Cardiac muscle cell (in vitro differentiated cells and primary cell): ENCODE measurements at regions not wholly inside any gene's neighbourhood (a gene's known extent, or its start where the extent isn't known, plus 50 kb on each side); places are given as distances from the start of the nearest gene placed in this dataset.

Experiments
- DNase-seq, 2 donors: peaks; one replicate each; pipeline versions ENCODE4 v3.0.0 to v3.0.0-alpha.2; 2010 to 2017; ENCODE audit warnings: low read depth in 1 of 2, low spot score in 1 of 2
- H3K27ac ChIP-seq: fragments of 200-600 bp; sonication (generic); 2 replicates; pipeline ENCODE4 v1.5.1; 2016
- H3K27me3 ChIP-seq: fragments of 200-600 bp; sonication (generic); 2 replicates; pipeline ENCODE4 v1.6.0; 2016; ENCODE audit warnings: control low read depth
- H3K36me3 ChIP-seq: fragments of 200-600 bp; sonication (generic); 2 replicates; pipeline ENCODE4 v1.5.1; 2016; ENCODE audit warnings: control low read depth
- H3K4me1 ChIP-seq: fragments of 200-600 bp; sonication (generic); 2 replicates; pipeline ENCODE4 v1.8.1; 2017; ENCODE audit warnings: low read depth, mild to moderate bottlenecking, mixed run types
- H3K4me3 ChIP-seq: fragments of 200-600 bp; sonication (generic); 2 replicates; pipeline ENCODE4 v1.5.1; 2016; ENCODE audit warnings: mild to moderate bottlenecking
- H3K9me3 ChIP-seq: fragments of 200-600 bp; sonication (generic); 2 replicates; pipeline ENCODE4 v1.5.1; 2017; ENCODE audit warnings: low read depth, mild to moderate bottlenecking, control low read depth
- TF ChIP-seq, protein P1 (sequence below): IDR thresholded peaks from 2 replicates; pipeline ENCODE4 v1.5.1; 2012; ENCODE audit warnings: low read depth, mild to moderate bottlenecking, low read length

DNA sequence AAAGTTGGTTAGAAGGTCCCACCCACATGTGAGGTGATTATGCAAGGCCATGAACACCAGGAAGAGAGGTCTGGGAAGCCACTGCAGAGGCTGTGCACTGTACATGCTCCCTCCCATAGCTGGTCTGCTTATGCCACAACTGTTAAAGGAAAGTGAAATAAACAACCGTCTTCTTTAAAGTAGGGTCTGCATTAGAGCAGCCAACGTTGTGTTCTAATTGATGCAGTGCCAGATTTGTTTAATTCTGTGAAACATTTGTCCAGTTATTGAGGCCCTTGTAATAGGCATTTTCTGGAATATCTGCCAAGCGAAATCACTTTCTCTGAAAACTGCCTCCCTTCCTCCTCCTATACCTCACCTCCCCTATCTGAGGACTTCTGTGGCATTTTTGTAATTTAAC lies 224.0 kb upstream of the LNX1 start:
- Histone ChIP-seq H3K27me3 (no peaks in the 10 kb centered on the region), H3K4me1 (no peaks in the 10 kb centered on the region), H3K36me3 (no peaks in the 10 kb centered on the region), H3K4me3 (no peak overlapping the region), H3K27ac (no peak overlapping the region), H3K9me3 (no peaks in the 10 kb centered on the region)
- TF ChIP-seq, protein P1, sequence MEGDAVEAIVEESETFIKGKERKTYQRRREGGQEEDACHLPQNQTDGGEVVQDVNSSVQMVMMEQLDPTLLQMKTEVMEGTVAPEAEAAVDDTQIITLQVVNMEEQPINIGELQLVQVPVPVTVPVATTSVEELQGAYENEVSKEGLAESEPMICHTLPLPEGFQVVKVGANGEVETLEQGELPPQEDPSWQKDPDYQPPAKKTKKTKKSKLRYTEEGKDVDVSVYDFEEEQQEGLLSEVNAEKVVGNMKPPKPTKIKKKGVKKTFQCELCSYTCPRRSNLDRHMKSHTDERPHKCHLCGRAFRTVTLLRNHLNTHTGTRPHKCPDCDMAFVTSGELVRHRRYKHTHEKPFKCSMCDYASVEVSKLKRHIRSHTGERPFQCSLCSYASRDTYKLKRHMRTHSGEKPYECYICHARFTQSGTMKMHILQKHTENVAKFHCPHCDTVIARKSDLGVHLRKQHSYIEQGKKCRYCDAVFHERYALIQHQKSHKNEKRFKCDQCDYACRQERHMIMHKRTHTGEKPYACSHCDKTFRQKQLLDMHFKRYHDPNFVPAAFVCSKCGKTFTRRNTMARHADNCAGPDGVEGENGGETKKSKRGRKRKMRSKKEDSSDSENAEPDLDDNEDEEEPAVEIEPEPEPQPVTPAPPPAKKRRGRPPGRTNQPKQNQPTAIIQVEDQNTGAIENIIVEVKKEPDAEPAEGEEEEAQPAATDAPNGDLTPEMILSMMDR = no peak
- no peak for DNase-seq

DNA sequence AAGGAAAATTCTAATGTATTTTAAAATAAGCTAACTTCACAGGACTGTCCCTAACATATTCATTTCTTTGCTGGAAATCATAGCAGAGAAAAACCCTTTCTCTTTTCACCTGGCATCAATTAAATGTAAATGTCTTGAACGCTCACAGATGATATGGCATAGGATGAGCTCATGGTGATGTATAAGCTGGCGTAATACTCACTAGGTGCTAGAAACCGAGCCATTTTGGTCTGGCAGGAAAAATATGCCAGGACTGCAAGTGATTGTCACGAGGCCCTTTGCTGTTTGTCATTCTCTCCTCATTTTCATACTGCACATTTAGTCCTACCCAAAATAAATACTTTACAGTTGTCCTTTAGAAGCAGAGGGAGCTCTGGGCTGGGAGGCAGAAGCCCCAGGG lies 222.7 kb upstream of the LNX1 start:
- TF ChIP-seq, protein P1 = no peak
- H3K4me3 ChIP-seq = no peak overlapping the region

DNA sequence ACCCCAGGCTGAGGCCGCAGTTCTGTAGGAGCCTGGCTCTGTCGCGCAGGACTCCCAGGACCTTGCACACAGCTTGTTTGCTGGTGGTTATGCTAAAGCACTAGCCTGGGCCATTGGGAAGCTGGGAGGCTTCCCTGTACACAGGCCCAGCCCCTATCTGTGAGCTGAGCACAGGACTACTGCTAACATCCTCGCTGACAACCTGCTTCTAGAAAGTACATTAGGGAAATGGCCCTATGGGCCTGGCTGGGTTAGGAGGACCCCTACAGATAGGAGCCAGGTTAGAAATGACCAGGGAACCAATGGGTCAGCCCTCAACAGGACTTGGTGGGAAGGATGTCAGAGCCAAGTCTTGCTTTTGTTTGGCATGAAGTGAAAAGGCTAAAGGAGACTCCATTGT lies 219.4 kb upstream of the LNX1 start:
- Histone ChIP-seq H3K27me3 (no peaks in the 10 kb centered on the region), H3K4me3 (no peak overlapping the region), H3K9me3 (no peaks in the 10 kb centered on the region), H3K27ac (no peak overlapping the region), H3K36me3 (no peaks in the 10 kb centered on the region), H3K4me1 (no peaks in the 10 kb centered on the region)
- TF ChIP-seq, protein P1 = no peak
- DNase-seq = no peak

More for the DNA sequence above, 222.7 kb upstream of the LNX1 start:
- Histone ChIP-seq H3K27ac (no peak overlapping the region), H3K27me3 (no peaks in the 10 kb centered on the region), H3K36me3 (no peaks in the 10 kb centered on the region), H3K9me3 (no peaks in the 10 kb centered on the region), H3K4me1 (no peaks in the 10 kb centered on the region)
- DNase-seq = no peak

DNA sequence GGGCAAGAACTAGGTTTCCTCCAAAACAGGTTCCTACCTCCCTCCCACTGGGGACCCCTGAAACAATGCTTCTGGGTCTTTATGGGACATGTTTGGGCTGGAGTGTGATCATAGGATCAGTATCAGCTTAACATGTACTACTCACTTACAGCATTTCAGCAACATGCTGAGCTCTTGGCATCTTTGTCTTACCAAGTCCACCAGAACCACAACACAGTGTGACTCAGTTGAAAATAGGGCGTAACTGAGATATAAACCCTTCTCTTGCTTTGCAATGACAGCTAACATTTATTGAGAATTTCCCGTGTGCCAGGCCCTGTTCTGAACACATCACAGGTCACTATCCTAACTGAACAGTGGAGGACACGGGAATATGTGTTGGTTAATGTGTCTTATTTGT lies 218.5 kb upstream of the LNX1 start:
- Histone ChIP-seq H3K9me3 (no peaks in the 10 kb centered on the region), H3K36me3 (no peaks in the 10 kb centered on the region), H3K4me1 (no peaks in the 10 kb centered on the region), H3K4me3 (no peak overlapping the region), H3K27ac (no peak overlapping the region), H3K27me3 (no peaks in the 10 kb centered on the region)
- TF ChIP-seq, protein P1 = no peak
- DNase-seq = no peak

DNA sequence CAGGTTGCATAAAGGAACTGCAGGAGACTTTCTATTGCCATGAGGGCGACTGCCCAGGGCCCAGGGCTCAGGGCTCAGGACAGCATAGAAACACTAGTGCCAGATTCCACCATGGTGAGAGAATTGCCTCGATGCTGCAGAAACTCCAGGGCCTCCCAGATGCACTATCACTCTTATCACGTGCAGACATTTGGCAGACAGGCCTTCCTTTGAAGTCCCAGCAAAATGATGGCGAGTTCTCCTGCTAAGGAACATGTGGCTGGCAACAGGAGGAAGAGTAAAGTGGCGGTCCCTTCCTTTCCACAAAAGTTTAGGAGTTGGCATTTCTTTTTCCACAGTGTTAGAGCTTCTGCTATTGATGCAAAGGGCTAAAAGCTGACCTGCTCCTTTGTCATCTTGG lies 214.0 kb upstream of the LNX1 start:
- H3K4me3 ChIP-seq = no peak overlapping the region
- DNase-seq = no peak
- H3K4me1 ChIP-seq = no peaks in the 10 kb centered on the region
- no peaks in the 10 kb centered on the region for H3K27me3 ChIP-seq
- TF ChIP-seq, protein P1 = no peak
- peak overlapping the region; percentile 30 for H3K27ac ChIP-seq
- H3K36me3 ChIP-seq = no peaks in the 10 kb centered on the region
- no peaks in the 10 kb centered on the region for H3K9me3 ChIP-seq

DNA sequence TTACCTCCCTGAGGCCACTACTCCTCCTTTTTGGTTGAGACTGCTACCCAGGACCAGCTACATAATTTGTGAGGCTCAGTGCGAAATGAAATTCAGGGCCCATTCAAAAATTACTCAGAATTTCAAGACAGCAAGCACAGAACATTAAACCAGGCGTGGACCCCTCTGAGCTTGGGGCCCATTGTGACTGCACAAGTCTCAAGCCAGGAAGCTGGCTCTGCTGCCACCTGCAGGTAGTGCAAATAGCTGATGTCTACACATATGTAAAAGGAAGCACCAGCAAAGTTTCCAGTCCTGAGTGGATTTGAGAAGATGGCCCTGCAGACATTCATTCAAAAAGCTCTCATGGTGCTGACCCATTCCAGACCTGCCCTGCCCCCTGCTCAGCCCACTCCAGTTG lies 213.4 kb upstream of the LNX1 start:
- TF ChIP-seq, protein P1 = peak; percentile 39
- no peak overlapping the region for H3K4me3 ChIP-seq
- peak overlapping the region; percentile 30 for H3K27ac ChIP-seq
- no peak for DNase-seq
- H3K4me1 ChIP-seq = no peaks in the 10 kb centered on the region
- no peaks in the 10 kb centered on the region for H3K27me3 ChIP-seq
- no peaks in the 10 kb centered on the region for H3K36me3 ChIP-seq
- no peaks in the 10 kb centered on the region for H3K9me3 ChIP-seq
